DND-41 (cell line): ENCODE measurements at regions not wholly inside any gene's neighbourhood (a gene's known extent, or its start where the extent isn't known, plus 50 kb on each side); places are given as distances from the start of the nearest gene placed in this dataset.

Experiments
- CTCF ChIP-seq: IDR thresholded peaks from 2 replicates; pipeline ENCODE4 v1.5.1; 2012; ENCODE audit warnings: borderline replicate concordance, low read length, moderate library complexity, mild to moderate bottlenecking; ENCODE audit not compliant: poor library complexity, severe bottlenecking; ENCODE audit errors: extremely low read depth
- EZH2 ChIP-seq: IDR thresholded peaks from 3 replicates; pipeline ENCODE4 v1.6.1; 2012; ENCODE audit warnings: borderline replicate concordance, low read depth, mild to moderate bottlenecking, moderate library complexity, low read length, inconsistent platforms; ENCODE audit not compliant: severe bottlenecking

DNA sequence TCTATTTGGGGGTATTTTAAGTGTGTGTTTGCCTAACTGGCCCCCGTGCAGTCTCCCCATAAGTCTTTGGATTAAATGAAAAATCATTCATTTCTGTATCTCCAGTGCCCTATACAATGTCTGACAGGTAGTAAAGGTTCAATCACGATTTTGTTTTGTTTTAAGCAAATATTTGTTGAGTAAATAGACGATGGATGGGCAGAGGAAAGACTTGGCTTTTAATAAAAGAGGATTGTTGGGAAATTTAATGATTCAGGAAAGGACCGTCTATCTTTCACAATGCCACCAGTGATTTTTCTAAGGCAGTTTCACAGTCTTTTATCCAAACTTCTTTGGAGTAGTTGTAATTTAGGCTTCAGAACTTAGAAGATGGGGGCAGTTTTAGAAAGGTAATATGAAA is 636.6 kb upstream of the GOT2 start:
- no peak for TF ChIP-seq CTCF
- no peak for TF ChIP-seq EZH2
